Frontal cortex (tissue), 3 donors: ENCODE measurements at regions not wholly inside any gene's neighbourhood (a gene's known extent, or its start where the extent isn't known, plus 50 kb on each side); places are given as distances from the start of the nearest gene placed in this dataset.

Source experiments
- DNase-seq, 2 donors: peaks; one replicate each; pipeline ENCODE4 v3.0.0; 2012; ENCODE audit warnings: low spot score in 2 of 2
- FAIRE-seq: peaks from 2 replicates; lab custom pipeline; 2012; peaks lifted over from hg19 to GRCh38; lab: Jason Lieb, UNC
- donor health status: control.
- donor health status: control.
- donor health status: control.

DNA sequence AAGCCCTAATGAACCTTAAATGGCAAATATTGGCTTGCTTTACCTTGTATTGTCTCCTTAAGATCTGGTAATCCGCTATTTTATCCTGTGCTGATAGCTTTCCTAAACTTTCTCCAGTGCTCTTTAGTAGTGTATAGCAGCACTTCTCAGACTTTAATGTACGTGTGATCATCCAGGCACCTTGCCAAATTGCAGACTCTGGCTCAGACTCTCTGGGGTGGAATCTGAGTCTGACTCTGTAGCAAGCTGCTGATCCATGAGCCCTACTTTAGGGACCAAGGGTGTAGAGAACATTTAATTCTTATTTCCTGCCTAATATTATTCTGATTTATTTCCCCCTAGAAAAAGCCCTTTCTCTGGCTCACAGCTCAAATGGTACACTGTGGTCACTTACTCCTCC, 518.8 kb upstream of the ZNF385D start:
- no peak for DNase-seq
- no peak for FAIRE-seq

- DNase-seq (no peak), FAIRE-seq (no peak)
Observed at GRCh38 chr3:22276351-22276750, 525.3 kb upstream of the ZNF385D start.

- no peak for DNase-seq
- FAIRE-seq: no peak
Observed at GRCh38 chr3:22284559-22284958, 533.5 kb upstream of the ZNF385D start.

GRCh38 chr3:22288756-22289155, 537.7 kb upstream of the ZNF385D start:
- FAIRE-seq (no peak), DNase-seq (no peak)

DNA sequence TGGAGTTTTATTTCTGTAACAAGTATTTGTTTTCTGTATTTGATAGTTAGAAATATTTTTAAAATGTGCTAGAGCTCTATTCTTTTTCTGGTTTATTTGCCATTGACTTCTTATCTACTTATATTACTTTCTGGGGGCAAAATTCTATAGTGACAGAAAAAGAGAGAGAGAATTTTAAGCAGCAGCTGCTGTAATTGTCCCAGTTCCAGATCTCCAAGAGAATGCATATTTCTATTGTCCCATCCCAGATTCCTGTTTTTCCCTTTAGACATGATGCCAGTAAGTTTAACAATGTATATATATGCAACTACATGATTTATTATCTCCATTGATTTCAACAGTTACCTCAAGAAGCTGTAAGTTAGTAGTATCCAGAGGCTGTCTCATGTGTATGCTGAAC, 541.7 kb upstream of the ZNF385D start:
- DNase-seq: no peak
- FAIRE-seq: no peak

GRCh38 chr3:22296601-22297000, 545.6 kb upstream of the ZNF385D start:
- FAIRE-seq: no peak
- DNase-seq: no peak

DNA sequence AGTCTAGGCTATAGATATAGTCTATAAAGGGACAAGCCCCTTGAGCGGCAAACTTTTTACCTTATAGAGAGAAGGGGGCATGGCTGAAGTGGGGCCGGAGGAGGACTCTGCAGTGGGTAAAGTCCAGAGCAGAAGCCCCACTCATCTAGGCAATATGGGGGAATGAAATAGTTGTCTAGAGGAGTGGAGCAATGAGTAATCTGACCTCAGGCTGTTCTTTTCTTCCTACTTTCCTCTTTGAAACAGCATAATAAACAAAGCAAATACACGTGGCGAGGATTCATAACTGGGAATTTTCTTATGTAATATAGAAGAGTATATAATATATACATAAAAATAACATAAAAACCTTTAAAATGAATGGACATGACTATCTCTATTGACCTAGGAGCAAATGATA, 546.4 kb upstream of the ZNF385D start:
- no peak for FAIRE-seq
- no peak for DNase-seq

DNA sequence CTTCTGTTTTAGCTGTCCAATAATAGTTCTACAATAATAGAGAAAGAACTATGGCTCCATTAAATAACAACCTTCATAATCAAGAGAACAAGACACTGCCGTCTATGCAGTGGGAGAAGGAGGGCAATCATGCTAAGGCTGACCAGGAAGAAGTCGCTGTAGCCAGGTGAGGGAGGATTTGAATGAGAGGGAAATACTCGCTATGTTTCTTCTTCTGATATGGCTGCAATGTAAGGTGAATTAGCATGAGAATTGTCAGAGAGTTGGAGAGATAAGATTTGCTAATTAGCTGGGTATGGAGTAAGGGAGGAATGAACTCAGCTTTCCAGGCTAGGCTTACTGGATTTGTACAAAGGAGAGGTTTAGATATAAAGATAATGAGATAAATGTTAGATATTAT, 555.4 kb upstream of the ZNF385D start:
- FAIRE-seq: no peak
- no peak for DNase-seq

DNA sequence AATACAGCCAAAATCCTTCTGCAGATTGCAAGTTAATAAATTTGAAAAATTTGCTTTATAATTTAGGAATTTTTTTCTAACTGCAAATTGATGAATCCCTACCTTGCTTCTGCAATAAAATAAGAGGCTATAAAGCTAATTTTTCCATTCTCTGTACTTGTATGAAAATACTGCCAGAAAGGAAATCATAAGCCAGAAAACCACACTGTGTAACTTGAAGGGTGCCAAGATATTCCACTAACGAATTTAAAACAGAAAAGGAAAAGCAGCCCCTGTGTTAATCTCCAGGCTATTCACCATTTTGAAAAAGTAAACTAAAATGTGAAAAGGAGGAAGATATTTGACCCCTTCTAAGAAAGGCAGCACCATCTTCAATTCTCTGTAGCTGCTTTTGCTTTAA, 557.9 kb upstream of the ZNF385D start:
- FAIRE-seq (no peak), DNase-seq (no peak)

GRCh38 chr3:22315925-22316324, 564.9 kb upstream of the ZNF385D start:
- FAIRE-seq: no peak
- no peak for DNase-seq

GRCh38 chr3:22318325-22318724, 567.3 kb upstream of the ZNF385D start:
- no peak for FAIRE-seq
- DNase-seq: no peak

- no peak for FAIRE-seq
- no peak for DNase-seq
Observed at GRCh38 chr3:22319446-22319845, 568.4 kb upstream of the ZNF385D start.

GRCh38 chr3:22322861-22323260, 571.9 kb upstream of the ZNF385D start:
- FAIRE-seq (no peak), DNase-seq (no peak)

DNA sequence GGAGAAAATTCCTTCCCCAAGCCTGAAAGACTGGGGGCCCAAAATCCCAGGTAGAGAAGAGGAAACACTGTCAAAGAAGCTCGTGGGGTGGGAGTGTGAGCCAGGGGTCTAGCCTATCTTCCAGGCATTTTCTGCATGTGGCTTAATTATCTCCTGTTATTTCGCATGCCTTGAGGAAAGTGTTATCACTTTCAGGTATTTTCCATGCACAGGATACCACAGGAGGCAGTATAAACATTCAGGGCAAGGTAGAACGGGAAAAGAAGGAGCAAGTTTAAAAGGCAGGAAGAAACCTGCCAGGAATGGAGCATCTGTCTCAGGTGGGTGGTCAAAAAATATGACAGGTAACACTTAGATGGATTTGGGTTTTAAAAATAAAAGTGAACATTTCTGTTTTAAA, 575.3 kb upstream of the ZNF385D start:
- DNase-seq (no peak), FAIRE-seq (no peak)

- DNase-seq (no peak), FAIRE-seq (no peak)
Observed at GRCh38 chr3:22334996-22335395, 584.0 kb upstream of the ZNF385D start.

DNA sequence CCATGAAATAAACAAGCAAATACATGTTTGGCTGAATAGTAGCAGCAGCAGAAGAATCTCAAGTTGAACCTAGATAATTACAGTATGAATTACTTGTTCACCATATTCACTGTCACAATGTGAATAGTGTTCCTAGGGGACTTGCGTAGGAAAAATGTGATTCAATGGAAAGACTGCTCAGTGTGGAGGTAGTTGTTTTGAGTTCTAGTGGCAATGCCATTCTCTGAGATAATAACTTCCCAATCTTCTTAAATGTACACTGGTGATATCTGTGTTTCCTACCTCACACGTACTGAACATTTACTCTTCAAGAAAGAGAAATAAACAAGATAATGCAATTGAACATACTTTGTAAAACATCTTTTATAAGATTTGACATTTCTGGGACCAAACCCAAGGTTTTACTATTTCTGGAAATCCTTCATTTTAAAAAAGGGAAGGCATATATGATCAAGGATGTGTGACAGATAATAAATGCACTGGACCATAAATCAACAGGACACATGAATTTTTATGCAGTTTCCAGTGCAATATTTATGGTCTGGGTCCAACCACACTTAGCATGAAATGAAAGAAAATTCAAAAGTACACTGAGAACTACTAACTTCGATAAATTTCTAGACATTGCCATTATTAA, 598.3 kb upstream of the ZNF385D start:
- FAIRE-seq (no peak), DNase-seq (no peak)

DNA sequence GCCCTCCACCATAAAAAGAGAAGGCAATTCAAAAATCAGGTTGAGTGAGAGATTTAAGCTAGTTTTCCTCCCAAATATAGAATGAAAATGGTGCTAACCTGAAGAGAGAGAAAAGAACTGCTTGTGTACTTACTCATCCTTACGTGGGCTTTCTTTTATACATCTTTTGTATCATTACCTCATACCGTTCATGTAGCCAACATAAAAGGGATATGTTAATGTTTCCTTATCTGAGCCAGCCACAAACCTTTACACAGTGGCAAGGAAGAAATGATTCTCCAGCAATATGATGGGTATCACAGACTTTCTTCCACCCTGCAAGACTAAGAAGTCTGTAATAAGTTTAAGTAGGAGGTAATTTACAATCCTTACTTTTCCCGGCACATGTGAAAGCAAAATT, 600.8 kb upstream of the ZNF385D start:
- no peak for DNase-seq
- no peak for FAIRE-seq

DNA sequence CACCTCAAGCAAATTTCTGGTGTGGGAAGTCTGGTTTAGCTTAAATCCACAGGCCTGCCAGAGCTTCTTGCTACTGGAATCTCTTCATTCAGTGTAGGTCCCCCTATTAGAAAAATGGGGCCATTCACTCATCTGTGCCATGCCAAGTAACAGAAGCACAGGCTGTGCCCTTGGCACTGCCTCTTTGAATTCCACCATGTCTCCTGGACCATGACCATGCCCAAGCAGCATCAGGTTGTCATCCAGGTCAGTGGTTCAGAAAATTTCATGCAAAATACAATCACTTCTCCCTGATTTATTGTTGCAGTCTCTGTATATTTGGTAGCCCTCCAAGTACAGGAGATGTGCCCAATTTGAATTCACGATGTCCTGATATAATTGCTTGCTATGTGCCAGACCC, 602.1 kb upstream of the ZNF385D start:
- DNase-seq: no peak

GRCh38 chr3:22358334-22358733, 607.3 kb upstream of the ZNF385D start:
- FAIRE-seq: no peak
- DNase-seq: no peak

More for the DNA sequence above, 602.1 kb upstream of the ZNF385D start:
- FAIRE-seq: no peak

GRCh38 chr3:22360164-22360563, 609.2 kb upstream of the ZNF385D start:
- FAIRE-seq (no peak), DNase-seq (no peak)

DNA sequence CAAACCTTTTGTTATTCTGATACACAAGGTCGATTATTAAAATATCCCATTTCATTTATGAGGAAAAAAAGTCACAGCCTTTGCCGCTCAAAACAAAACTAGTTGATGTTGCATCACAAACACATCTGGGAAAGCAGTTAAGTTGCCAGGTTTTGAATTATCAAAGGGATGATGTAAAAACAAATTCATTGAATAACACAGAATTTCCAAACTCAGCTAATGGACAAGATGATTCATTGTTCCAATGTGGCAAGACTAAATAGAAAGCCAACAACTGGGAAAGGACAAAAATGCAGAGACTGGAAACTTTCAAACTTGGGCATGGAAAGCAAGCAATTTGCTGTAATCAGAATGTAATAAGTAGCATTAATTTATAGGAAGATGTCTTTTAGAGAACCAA, 610.0 kb upstream of the ZNF385D start:
- FAIRE-seq (no peak), DNase-seq (no peak)

DNA sequence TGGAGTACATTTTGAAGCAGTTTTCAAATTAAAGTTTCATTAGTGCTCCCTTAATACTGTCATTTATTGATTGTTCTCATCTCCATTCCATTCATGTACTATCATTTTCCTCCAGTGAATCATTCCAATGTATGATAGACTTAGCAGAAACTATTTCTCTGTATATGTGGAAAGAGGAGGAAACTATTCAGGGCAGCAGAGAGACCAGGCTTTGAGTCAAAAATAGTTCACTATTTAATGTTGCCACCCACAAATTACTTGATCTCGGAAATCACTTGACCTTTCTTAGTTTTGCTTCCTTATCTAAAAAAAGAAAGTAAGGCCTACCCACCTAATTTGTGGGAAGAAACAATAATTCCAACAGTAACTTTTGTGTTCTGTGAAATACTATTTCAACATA, 610.5 kb upstream of the ZNF385D start:
- FAIRE-seq (no peak), DNase-seq (no peak)

DNA sequence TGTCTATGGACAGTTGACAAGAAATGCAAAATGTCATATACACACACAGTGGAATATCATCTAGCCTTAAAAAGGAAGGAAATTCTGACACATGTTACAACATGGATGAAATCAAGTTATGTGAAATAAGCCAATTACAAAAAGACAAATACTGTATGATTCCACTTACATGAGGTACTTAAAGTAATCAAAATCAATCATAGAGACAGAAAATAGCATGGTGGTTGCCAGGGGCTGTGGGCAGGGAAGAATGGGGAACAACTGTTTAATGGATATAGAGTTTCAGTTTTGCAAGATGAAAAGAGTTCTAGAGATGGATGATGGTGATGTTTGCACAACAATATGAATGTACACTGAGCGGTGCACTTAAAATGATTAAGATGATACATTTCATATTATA, 613.8 kb upstream of the ZNF385D start:
- FAIRE-seq: no peak

More for the DNA sequence above, 613.8 kb upstream of the ZNF385D start:
- no peak for DNase-seq
